ENCODE measurements at regions not wholly inside any gene's neighbourhood (a gene's known extent, or its start where the extent isn't known, plus 50 kb on each side); places are given as distances from the start of the nearest gene placed in this dataset.
"Not testable (repeated sequence)": the region's sequence is repeated elsewhere in the genome, so short reads cannot be mapped to it uniquely, and the experiment has no call there.

GRCh38 chr3:20403986-20404740 lies 218.2 kb upstream of the SGO1 start:
- DNase-seq (ENCODE audit: low read depth, low spot score) = no peak

- DNase-seq (ENCODE audit: low read depth, low spot score) = no peak
Observed at GRCh38 chr3:20401253-20401652, 215.2 kb upstream of the SGO1 start.

GRCh38 chr3:20400686-20401085 lies 214.7 kb upstream of the SGO1 start:
- DNase-seq (ENCODE audit: low read depth, low spot score) = no peak

- DNase-seq (ENCODE audit: low read depth, low spot score) = no peak
Observed at GRCh38 chr3:20400281-20400680, 214.3 kb upstream of the SGO1 start.

- no peak for DNase-seq (ENCODE audit: low read depth, low spot score)
Observed at GRCh38 chr3:20396335-20396734, 210.3 kb upstream of the SGO1 start.

- no peak for DNase-seq (ENCODE audit: low read depth, low spot score)
Observed at GRCh38 chr3:20395692-20396091, 209.7 kb upstream of the SGO1 start.

- no peak for DNase-seq (ENCODE audit: low read depth, low spot score)
Observed at GRCh38 chr3:20394243-20394642, 208.2 kb upstream of the SGO1 start.

- no peak for DNase-seq (ENCODE audit: low read depth, low spot score)
Observed at GRCh38 chr3:20391644-20392043, 205.6 kb upstream of the SGO1 start.

- DNase-seq (ENCODE audit: low read depth, low spot score) = no peak
Observed at GRCh38 chr3:20388971-20389370, 203.0 kb upstream of the SGO1 start.

- DNase-seq (ENCODE audit: low read depth, low spot score) = no peak
Observed at GRCh38 chr3:20380295-20380694, 194.3 kb upstream of the SGO1 start.

GRCh38 chr3:20378315-20378714 lies 192.3 kb upstream of the SGO1 start:
- DNase-seq (ENCODE audit: low read depth, low spot score) = no peak

- DNase-seq (ENCODE audit: low read depth, low spot score) = no peak
Observed at GRCh38 chr3:20376665-20377217, 190.7 kb upstream of the SGO1 start.

- no peak for DNase-seq (ENCODE audit: low read depth, low spot score)
Observed at GRCh38 chr3:20375302-20375701, 189.3 kb upstream of the SGO1 start.

GRCh38 chr3:20370273-20371063 lies 184.5 kb upstream of the SGO1 start:
- DNase-seq (ENCODE audit: low read depth, low spot score) = not testable (repeated sequence)

- DNase-seq (ENCODE audit: low read depth, low spot score) = no peak
Observed at GRCh38 chr3:20361000-20361399, 175.0 kb upstream of the SGO1 start.

- no peak for DNase-seq (ENCODE audit: low read depth, low spot score)
Observed at GRCh38 chr3:20353286-20353685, 167.3 kb upstream of the SGO1 start.

GRCh38 chr3:20352546-20353179 lies 166.7 kb upstream of the SGO1 start:
- DNase-seq (ENCODE audit: low read depth, low spot score) = no peak

- DNase-seq (ENCODE audit: low read depth, low spot score) = no peak
Observed at GRCh38 chr3:20350449-20350848, 164.4 kb upstream of the SGO1 start.

- DNase-seq (ENCODE audit: low read depth, low spot score) = no peak
Observed at GRCh38 chr3:20346916-20347315, 160.9 kb upstream of the SGO1 start.

- DNase-seq (ENCODE audit: low read depth, low spot score) = no peak
Observed at GRCh38 chr3:20346369-20346768, 160.4 kb upstream of the SGO1 start.

GRCh38 chr3:20344400-20344959 lies 158.5 kb upstream of the SGO1 start:
- no peak for DNase-seq (ENCODE audit: low read depth, low spot score)

GRCh38 chr3:20343790-20344189 lies 157.8 kb upstream of the SGO1 start:
- DNase-seq (ENCODE audit: low read depth, low spot score) = no peak

Data from brain pericyte (primary cell).